Mammary epithelial cell (primary cell): ENCODE measurements at regions not wholly inside any gene's neighbourhood (a gene's known extent, or its start where the extent isn't known, plus 50 kb on each side); places are given as distances from the start of the nearest gene placed in this dataset.

Source experiments
- EZH2 ChIP-seq: IDR thresholded peaks from 2 replicates; pipeline ENCODE4 v1.6.1; 2012; ENCODE audit warnings: low read length, inconsistent platforms, borderline replicate concordance
- TF ChIP-seq, protein P1 (sequence below), 2 donors: IDR thresholded peaks in 1 of 2; conservative IDR thresholded peaks in 1 of 2; 2 replicates each; pipeline ENCODE4 v1.5.1; 2011 to 2012; ENCODE audit warnings: inconsistent platforms in 2 of 2, low read length in 2 of 2, mild to moderate bottlenecking in 2 of 2, control low read depth in 1 of 2, low read depth in 1 of 2; ENCODE audit not compliant: insufficient read depth in 1 of 2; ENCODE audit errors: extremely low read depth in 1 of 2

DNA sequence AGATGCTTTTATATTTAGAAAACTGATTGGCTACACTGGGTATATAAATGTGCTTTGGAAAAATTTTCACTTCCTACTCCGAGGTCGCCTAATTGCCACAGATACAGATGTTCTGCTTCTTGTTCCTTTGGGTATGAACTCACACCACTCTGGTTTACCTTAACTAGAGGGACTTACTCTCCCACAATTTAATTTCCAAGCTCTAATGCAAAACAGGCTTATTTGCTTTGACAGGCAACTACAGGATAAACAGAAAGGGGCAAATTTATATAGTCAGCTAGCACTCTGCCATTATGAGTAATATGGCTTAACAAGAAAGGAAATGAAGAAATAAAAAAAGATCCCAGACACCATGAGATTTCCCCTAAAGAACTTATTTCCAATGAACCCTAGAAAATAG, 156.9 kb upstream of the ZFP64 start:
- TF ChIP-seq, protein P1, sequence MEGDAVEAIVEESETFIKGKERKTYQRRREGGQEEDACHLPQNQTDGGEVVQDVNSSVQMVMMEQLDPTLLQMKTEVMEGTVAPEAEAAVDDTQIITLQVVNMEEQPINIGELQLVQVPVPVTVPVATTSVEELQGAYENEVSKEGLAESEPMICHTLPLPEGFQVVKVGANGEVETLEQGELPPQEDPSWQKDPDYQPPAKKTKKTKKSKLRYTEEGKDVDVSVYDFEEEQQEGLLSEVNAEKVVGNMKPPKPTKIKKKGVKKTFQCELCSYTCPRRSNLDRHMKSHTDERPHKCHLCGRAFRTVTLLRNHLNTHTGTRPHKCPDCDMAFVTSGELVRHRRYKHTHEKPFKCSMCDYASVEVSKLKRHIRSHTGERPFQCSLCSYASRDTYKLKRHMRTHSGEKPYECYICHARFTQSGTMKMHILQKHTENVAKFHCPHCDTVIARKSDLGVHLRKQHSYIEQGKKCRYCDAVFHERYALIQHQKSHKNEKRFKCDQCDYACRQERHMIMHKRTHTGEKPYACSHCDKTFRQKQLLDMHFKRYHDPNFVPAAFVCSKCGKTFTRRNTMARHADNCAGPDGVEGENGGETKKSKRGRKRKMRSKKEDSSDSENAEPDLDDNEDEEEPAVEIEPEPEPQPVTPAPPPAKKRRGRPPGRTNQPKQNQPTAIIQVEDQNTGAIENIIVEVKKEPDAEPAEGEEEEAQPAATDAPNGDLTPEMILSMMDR (conservative IDR thresholded peaks at IDR 0.05 in 1 of 2, IDR thresholded peaks at IDR 0.05 in 1 of 2; ENCODE audit: extremely low read depth in 1 of 2, insufficient read depth in 1 of 2, low read depth in 1 of 2, low read length in 2 of 2), result no peak
- no peak for TF ChIP-seq EZH2
